Stimulated activated CD8-positive, alpha-beta memory T cell treated with anti-CD3 and anti-CD28 coated beads, Interleukin-7, amount 100 ng/mL, for 48 hours (primary cell): ENCODE measurements at regions not wholly inside any gene's neighbourhood (a gene's known extent, or its start where the extent isn't known, plus 50 kb on each side); places are given as distances from the start of the nearest gene placed in this dataset.

ENCODE experiments used
- DNase-seq, 2 donors: peaks; one replicate each; pipeline ENCODE4 v3.0.0-alpha.2; 2020; ENCODE audit warnings: low read depth in 1 of 2; ENCODE audit errors: extremely low read depth in 1 of 2

DNA sequence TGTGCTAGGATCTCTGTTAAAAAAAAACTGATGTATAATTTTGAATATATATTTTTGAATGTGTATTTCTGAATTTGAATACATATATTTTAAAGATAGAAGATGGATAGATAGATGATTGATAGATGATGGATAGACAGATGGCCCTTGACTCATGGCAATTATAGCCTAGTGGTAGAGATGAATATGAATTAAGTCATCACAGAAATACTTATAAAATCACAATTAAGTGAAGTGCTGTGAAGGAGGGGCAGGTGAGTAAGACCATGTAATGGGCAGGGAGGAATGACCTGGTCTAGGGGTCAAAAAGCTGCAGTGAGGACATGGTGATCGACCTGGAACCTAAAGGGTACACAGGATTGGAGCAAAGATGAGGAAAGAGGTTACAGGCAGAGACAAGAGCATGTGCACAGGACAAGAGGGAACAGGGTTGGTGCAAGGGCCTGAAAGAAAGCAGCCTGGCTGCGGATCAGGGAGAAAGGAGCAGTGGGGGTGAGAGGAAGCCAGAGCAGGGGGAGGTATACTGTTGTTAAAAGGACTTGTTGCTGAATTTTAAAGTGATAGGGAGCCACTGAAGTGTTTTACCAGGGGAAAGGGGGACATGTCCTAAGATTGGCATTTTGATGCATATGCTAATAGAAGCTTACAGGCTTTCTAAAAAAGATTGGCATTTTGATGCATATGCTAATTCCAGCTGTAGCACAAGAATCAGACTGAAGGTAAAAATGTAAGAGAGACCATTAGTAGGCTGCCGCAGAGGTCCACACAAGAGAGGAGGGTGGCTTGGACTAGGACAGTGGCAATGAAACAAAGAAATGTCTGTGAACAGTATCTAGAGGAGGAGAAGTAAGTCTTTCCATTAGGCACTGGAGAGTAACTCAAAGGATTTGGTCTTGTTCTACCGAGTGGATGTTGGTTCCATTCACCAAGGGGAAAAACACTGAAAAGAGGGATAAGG lies 527.8 kb downstream of the AGTPBP1 start:
- DNase-seq = no peak

DNA sequence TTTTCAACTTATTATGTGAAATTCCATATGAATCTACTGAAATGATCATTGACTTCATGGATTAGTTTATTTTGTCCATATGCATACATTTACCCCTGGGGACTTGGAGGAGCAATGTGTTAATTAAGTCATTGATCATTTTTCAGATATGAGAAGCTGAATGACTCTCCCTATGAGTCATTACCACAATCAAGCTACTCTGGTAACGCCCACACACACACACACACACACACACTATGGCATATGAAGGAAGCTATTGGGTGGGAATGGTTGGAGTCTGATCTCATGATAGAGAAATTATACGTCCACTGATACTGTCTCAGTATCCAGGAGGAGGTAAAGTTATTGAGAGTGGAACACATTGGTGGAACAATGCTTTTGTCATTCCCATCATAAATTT lies 528.9 kb downstream of the AGTPBP1 start:
- no peak for DNase-seq

DNA sequence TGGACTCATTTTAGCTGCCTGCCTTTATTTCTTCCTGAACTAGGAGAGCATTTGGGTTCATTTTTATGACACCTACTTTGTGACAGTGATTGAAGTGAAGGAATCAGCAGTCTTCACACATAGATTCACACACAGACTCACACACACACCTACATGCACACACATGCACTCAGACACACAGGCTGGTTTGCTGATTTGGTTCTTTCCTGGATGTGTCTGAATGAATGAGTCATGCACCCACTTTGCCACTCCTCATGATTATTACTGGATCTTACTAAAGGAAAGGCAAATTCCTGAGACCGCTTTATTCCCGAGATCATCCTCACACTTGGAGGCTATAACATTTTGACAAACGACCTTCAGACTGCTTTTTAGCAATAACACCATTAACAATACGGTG lies 529.5 kb downstream of the AGTPBP1 start:
- no peak for DNase-seq

DNA sequence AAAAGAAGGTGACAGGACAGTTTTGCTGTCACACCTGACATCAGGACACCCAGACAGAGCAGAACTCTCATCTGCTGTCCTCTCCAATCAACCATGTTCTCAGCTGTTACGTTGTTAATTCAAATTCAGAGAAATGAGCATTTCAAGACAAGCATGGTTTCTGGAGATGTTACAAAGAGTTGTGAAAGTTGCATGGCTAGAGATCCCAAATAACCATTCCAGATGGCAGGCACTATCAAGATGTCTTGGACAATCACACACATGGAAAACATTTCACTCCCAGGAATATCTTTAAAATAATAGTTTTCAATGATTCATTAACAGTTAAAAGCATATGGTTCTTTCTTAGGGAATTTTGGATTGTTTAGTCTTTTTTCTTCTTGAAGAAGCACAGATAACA lies 533.1 kb downstream of the AGTPBP1 start:
- DNase-seq = no peak

DNA sequence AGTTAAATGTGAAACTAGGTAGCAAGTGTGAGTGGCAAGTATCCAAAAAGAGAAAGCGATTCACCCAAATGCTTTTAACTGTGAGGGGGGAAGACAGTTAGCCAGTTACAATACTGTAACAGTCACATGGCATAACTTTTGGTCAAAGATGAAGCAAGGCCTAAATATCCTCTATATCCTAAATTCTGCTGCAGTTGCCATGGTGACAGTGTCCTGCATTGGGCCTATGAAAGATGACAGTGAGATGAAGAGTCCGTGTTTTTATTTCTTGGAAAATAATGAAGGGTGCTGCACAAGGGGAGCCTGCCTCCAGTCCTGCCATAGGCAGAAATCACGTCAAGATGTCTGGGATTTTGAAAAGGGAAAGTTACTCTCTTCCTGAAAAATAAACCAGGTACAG lies 534.6 kb downstream of the NTRK2 start:
- no peak for DNase-seq

DNA sequence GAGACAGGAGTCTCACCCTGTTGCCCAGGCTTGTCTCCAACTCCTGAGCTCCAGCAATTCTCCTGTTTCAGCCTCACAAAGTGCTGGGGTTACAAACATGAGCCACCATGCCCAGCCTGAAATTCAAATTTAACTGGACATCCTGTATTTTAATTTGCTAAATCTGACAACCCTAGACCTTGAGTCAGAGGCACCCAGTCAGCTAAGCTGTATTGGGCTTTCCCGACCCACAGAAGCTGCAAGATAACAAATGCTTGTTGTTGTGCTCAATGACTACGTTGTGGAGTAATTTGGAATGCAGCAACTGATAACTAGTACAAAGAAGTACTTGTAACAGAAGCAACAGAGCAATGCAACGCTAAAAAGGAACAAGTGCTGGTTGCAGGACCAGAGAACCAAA lies 533.1 kb downstream of the NTRK2 start:
- no peak for DNase-seq

DNA sequence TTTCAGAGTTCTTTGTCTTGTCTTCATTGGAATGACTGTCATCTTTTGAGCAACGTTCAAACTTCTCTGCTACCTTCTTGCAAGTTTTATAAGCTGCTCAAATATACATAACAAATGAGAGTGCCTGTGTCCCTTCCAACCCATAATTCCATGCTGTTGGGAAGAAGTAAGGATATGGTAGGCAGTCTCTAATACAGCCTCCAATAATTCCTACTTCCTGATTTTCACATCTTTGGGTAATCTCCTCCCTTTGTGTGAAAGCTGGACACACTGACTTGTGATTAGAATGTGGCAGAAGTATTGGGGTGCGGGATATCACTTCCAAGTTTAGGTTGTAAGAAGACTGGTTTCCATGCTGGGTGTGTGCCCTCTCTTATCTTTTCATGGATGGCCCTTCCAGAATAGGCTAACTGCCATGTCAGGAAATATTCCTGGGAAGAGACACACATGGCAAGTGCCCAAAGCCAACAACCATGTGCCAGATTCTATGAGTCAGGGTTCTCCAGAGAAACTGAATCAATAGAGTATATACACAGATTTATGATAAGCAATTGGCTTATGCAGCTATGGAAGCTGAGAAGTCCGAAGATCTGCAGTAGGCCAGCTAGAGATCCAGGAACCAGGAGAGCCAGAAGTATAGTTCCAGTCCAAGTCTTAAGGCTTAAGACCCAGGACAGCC lies 531.3 kb downstream of the NTRK2 start:
- no peak for DNase-seq

DNA sequence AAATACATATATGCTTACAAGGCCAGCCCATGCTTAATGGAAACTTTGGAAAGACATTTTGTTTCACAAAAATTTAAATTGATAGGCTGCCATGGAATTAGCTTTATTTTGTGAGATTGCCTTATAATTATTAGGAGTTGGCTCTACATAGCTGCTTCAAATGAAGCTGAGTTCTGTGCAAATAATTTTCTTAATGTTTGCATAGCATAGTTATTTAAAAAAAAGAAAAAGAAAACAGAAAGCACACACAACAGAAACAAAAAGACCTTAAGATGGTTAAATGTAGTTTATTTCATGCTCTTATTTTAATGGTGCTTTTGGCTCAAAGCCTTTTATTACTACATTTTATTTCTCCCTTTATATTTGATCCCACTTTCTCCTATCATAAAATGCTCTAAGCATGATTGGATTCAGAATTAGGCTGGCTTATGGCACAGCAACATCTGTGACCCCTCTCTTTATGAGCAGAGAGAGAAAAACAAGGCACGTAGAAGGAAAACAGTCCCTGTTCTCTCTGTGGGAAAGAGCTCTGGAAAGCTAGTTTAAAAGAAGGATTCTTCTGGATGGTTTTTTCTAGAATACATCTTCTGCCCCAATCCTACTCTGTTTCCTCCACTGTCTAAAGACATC lies 530.5 kb downstream of the NTRK2 start:
- no peak for DNase-seq

DNA sequence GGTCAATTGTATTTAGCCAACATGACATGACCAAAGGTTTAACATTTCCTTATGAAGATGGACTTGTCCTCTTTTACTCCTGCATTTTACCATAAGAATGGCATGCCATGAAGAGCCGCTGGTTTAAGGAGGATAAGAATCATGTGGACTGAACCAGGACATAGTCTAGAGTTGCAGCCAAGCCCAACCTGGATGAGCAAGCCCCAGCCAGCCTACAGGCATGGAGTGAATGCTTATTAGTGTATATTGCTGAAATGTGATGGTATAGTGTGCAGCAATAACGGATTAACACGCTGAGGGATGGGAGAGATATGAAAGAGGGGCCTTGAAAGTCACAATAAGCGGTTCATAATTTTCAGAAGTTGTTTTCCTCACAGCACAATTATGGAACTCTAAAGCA lies 523.2 kb downstream of the NTRK2 start:
- DNase-seq = no peak

DNA sequence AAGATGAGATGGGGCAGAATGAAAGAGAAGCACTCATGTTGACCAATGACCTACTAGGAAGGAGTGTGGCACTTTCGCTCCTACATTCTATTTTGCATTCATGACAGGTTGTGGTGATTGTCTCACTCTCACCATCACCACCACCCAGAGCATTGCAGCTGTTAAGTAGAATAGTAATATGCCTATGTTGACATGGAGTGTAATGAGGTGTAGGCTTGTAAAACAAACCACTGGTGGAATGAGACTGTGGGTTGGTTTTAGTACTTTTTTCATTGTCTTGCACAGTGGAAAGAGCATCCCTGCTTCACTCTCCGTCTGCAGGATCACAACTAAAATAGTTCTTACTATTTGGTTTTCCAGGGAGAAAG lies 516.7 kb downstream of the NTRK2 start:
- no peak for DNase-seq

DNA sequence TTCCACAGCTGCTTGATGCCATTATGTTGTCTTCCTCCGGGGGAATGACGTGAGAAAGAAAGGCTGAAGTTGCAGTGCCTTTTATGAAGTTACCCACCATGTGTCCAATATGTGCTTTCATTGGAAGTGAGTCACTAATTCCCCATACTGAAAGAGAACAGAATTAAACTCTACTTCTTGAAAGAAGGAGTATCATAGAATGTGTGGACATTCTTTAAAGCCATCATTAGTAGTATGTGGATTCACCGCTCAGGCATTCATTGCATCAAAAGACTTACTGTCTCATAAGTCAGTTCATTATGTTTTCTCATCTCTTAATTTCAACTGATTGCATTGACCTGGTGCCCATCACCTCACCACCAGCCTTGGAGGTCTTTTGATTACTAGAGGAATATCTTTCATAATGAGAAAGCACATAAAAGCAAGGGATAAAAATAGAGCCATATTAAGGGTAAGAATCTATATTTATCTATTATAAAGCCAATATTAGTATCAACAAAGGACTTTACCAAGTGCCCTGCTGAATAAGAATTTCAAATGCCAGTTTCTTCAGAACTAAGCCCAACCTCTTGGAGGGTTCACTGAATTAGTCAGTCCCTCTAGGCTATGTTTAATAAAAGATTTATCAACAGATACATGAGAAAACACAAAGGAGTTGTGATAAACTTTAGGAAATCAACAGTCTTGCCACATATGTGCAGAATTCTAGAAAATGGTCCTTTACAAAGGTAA lies 516.1 kb downstream of the NTRK2 start:
- DNase-seq = no peak

DNA sequence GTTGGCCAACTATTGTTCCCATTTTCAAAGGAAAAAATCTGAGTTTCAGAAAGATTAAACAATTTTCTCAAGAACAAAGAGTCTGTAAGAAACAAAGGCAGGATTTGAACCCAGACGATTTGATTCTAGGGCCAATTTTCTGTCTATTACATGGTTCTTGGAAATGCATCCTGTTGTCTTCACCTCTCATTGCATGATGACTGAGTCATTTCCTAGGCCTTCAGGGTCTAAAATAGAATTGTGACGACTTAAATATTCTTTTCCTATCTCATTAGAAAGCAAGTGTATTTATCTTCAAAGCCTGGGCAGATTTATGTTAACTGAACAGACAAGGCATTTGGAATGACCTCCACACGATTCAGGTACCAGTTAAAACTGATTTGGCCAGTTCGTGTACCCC lies 512.9 kb downstream of the NTRK2 start:
- no peak for DNase-seq

DNA sequence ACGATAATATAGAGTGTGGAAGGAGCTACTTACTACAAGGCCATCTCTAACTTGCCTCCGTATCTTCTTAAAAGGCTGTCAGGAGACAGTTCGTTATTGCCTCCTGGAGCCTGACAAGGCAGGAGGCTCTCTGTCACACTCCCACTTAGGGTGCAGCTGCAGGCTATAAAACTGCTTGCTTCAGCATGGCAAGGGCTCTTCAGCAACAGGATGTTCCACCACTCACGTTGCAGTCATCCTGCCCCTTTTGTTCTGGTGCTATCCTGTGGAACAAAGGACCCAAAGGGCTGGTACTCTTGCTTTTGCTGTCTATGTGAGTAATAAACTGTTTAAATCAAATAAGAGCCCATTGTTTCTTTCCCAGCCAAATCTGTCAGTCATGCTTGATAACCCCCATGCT lies 508.9 kb downstream of the NTRK2 start:
- no peak for DNase-seq

DNA sequence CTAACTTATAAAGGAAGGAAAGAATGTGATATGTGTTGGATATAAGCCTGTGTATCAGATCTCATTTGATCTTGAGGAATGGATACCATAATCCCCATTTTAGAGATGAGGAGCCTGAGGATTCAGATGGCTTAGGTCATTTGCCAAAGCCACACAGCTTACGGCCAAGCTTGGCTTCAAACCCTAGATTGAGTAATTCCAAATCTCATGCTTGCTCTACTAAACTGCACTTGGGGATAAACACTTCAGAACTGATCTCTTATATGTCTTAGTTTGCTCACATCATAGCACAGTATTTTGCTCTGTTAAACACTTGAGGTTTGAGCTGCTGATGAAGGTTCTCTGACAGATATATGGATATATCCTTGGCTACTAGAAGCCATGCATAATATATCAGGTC lies 504.4 kb downstream of the NTRK2 start:
- no peak for DNase-seq

DNA sequence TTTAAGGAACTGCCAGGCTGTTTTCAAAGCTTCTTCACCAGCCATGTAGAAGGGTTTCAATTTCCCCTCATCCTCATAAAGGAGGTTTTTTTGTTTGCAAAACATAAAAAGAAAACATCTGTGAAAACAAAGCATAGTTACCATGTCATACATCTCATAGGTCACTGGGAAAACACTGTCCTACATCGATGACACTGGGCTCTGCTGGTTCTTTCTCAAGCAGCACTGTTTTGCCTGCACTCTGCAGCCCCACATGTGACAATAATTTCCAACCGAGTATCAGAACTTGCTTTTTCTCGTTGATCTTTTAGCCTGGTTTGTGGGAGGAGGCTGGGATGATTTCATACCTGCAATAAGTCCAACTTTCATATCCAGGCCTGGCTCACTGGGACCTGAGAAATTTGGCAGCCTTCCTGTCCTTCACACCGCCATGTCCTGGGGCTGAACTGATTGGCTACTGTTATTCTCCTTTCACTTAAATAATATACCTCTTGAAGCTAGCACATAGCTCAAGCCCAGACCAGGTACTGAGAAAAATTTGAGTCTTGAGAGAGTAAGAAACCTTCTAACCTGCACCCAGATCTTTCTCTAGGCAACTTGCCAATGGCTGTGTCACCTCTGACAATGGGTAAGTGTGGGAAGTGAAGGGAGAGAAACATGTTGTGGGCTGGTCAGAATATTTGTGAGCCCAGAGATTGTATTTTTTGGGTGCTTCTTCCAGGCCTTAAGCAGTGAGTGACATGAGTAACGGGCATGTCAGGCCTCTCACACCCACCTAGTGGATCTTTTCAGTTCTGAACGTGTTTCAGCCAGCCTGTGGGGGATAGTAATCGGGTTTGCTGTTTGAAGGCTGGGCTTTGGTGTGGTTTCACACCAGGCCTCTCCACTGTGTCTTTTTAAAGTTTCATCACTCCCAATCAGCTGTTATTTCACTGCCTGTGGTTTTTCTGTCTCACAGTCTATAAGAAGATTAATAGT lies 502.8 kb downstream of the NTRK2 start:
- no peak for DNase-seq

DNA sequence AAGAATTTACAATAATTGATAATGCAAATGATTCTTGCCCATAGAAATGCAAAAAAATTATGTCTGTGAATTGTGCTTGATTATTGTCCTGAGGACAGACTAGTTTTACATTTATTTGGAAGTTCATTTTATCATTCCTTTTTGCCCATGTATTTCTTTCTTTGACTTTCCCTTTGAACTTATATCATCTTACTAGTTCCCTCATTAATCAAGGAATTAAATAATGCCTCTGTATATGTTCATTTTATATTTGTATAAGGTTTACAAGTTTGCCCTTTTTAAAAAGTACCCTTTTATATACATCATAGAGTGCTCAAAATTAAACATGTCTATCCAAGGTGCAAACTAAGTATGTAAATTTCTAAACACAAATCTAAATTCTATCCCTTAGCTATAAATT lies 501.6 kb downstream of the NTRK2 start:
- DNase-seq = no peak

DNA sequence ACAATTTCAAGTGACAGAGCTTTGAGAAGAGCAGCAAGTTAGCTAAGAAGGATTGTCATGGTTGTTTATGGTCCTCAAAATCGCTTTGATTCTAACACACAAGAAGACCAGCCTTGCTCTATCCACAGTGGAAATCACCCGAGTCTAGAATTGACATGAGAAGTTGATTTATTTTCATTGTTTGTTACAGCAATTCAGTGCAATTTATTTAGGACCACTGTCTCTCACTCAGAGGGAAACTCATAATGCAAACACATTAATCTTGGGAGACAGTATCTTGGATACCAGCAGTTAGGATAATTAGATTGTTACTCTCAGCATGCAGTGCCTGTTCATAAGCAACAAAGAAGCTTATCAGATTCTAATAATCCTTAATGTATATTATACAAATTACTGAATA lies 498.9 kb downstream of the NTRK2 start:
- no peak for DNase-seq

DNA sequence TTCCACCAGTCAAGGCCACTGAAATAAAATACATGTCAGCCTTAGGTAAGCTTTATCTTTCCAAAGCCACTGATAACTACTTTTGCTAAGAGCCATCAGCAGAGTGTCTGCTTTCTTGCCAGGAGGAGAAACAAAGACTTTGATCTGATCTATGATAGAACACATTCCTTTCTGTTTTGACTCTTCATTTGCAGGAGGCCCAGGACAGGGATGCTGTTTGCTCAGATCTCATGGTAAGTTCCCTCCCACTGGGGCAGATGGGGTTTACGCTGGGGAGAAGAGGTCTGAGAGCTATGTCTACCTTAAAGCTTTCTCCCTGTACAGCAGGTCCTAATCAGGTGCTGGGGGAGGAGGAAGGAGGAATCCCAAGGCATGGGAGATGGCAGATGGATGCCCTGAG lies 497.6 kb downstream of the NTRK2 start:
- DNase-seq = no peak

DNA sequence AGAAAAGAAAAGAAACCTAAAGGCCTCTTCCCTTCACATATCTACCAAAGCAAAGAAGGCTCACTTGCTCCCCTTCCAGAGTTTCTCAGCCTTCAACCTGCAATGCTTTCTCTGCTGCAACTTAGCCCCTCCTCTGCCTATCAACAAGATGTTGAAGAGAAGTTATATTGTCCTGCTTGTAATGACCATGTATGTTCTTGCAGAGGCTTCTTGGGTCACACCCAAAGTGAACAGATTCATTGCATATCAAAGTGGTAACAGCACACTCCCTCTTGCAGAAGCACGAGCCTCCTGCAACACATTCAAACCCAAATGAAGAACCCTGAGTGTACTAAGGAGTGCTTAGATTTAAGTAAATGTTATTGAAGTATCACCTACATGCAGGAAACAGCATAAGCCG lies 494.3 kb downstream of the NTRK2 start:
- DNase-seq = no peak

DNA sequence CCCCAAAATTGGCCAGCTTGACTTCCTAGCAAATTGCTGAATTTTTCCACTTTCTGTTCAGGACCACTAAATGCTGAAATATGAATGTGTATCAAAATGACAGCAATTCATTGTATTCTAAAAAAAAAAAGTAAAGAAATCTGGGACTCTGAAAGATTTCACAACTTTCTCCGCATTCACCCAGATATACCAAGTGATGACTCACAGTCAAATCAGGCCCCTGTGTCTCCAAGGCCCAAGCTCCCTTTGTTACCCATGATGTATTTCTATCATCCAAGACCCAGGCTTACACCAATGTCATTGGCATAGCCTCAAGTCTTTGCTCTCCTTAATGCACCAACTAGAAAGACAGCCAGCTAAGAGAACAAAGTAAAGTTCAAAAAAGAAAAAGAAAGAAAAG lies 493.9 kb downstream of the NTRK2 start:
- no peak for DNase-seq
